Trophoblast cell (in vitro differentiated cells and primary cell): ENCODE measurements at regions not wholly inside any gene's neighbourhood (a gene's known extent, or its start where the extent isn't known, plus 50 kb on each side); places are given as distances from the start of the nearest gene placed in this dataset.

Experiments used
- DNase-seq, 2 donors: peaks; one replicate each; pipeline ENCODE4 v3.0.0-alpha.2; 2016
- H2AFZ ChIP-seq: 2 replicates; pipeline ENCODE4 v1.6.1; 2013; ENCODE audit warnings: low read length, moderate library complexity, mild to moderate bottlenecking; ENCODE audit not compliant: insufficient read depth, poor library complexity
- H2AK5ac ChIP-seq: 2 replicates; pipeline ENCODE4 v1.6.1; 2013; ENCODE audit warnings: mild to moderate bottlenecking, low read length
- H2BK120ac ChIP-seq: 2 replicates; pipeline ENCODE4 v1.6.1; 2013; ENCODE audit warnings: low read length, mild to moderate bottlenecking, moderate library complexity; ENCODE audit not compliant: insufficient read depth, poor library complexity
- H2BK12ac ChIP-seq: 2 replicates; pipeline ENCODE4 v1.6.1; 2013; ENCODE audit warnings: mild to moderate bottlenecking, low read length, moderate library complexity
- H2BK5ac ChIP-seq: 2 replicates; pipeline ENCODE4 v1.6.1; 2013; ENCODE audit warnings: low read length, low read depth, moderate library complexity, mild to moderate bottlenecking; ENCODE audit not compliant: poor library complexity
- H3K14ac ChIP-seq: 2 replicates; pipeline ENCODE4 v1.6.1; 2013; ENCODE audit warnings: mild to moderate bottlenecking, low read length
- H3K18ac ChIP-seq: 2 replicates; pipeline ENCODE4 v1.6.1; 2013; ENCODE audit warnings: mild to moderate bottlenecking, low read length
- H3K23ac ChIP-seq: 2 replicates; pipeline ENCODE4 v1.6.1; 2013; ENCODE audit warnings: low read length
- H3K27ac ChIP-seq: 2 replicates; pipeline ENCODE4 v1.5.1; 2013; ENCODE audit warnings: low read depth, mild to moderate bottlenecking, inconsistent platforms, low read length, moderate library complexity
- H3K27me3 ChIP-seq: 2 replicates; pipeline ENCODE4 v1.6.1; 2013; ENCODE audit warnings: inconsistent platforms, mild to moderate bottlenecking, low read length, moderate library complexity; ENCODE audit not compliant: insufficient read depth
- H3K36me3 ChIP-seq, 2 experiments: 1 replicate in 1 of 2; 2 replicates in 1 of 2; pipeline ENCODE4 v1.6.1; 2013; ENCODE audit warnings: low read length in 2 of 2, mild to moderate bottlenecking in 2 of 2, moderate library complexity in 1 of 2; ENCODE audit not compliant: insufficient read depth in 2 of 2, control insufficient read depth in 1 of 2
- H3K4ac ChIP-seq: 2 replicates; pipeline ENCODE4 v1.6.1; 2013; ENCODE audit warnings: low read depth, mild to moderate bottlenecking, low read length, moderate library complexity
- H3K4me1 ChIP-seq, 2 experiments: 1 replicate in 1 of 2; 2 replicates in 1 of 2; pipeline ENCODE4 v1.6.1; 2013; ENCODE audit warnings: low read length in 2 of 2, mild to moderate bottlenecking in 2 of 2, moderate library complexity in 1 of 2; ENCODE audit not compliant: insufficient read depth in 2 of 2, control insufficient read depth in 1 of 2
- H3K4me2 ChIP-seq: 2 replicates; pipeline ENCODE4 v1.6.1; 2013; ENCODE audit warnings: inconsistent platforms, mild to moderate bottlenecking, low read length, moderate library complexity
- H3K4me3 ChIP-seq: 2 replicates; pipeline ENCODE4 v1.5.1; 2013; ENCODE audit warnings: mild to moderate bottlenecking, low read depth, low read length, inconsistent platforms
- H3K79me1 ChIP-seq: one replicate; pipeline ENCODE4 v1.6.1; 2013; ENCODE audit warnings: low read length
- H3K79me2 ChIP-seq: 2 replicates; pipeline ENCODE4 v1.6.1; 2013; ENCODE audit warnings: low read length, mild to moderate bottlenecking; ENCODE audit not compliant: control insufficient read depth, insufficient read depth, poor library complexity
- H3K9ac ChIP-seq: 2 replicates; pipeline ENCODE4 v1.6.1; 2013; ENCODE audit warnings: mild to moderate bottlenecking, low read length
- H3K9me3 ChIP-seq: 2 replicates; pipeline ENCODE4 v1.6.1; 2013; ENCODE audit warnings: low read depth, mild to moderate bottlenecking, control low read depth, inconsistent platforms, low read length; ENCODE audit not compliant: insufficient read depth
- H4K12ac ChIP-seq: 2 replicates; pipeline ENCODE4 v1.6.1; 2013; ENCODE audit warnings: low read depth, mild to moderate bottlenecking, low read length, moderate library complexity
- H4K8ac ChIP-seq: 2 replicates; pipeline ENCODE4 v1.6.1; 2013; ENCODE audit warnings: low read depth, mild to moderate bottlenecking, low read length, moderate library complexity
- H4K91ac ChIP-seq: one replicate; pipeline ENCODE4 v1.6.1; 2013; ENCODE audit warnings: low read depth, mild to moderate bottlenecking, low read length, moderate library complexity
- WGBS: extraction: QIAGEN DNeasy Blood & Tissue Kit; methylation state at CpG from one replicate; pipeline ENCODE4 v1.1.7; 2013; ENCODE audit warnings: missing lambda C conversion rate; ENCODE audit not compliant: insufficient read length, insufficient coverage; ENCODE audit errors: extremely low coverage; 5-methylcytosine and 5-hydroxymethylcytosine counted together

DNA sequence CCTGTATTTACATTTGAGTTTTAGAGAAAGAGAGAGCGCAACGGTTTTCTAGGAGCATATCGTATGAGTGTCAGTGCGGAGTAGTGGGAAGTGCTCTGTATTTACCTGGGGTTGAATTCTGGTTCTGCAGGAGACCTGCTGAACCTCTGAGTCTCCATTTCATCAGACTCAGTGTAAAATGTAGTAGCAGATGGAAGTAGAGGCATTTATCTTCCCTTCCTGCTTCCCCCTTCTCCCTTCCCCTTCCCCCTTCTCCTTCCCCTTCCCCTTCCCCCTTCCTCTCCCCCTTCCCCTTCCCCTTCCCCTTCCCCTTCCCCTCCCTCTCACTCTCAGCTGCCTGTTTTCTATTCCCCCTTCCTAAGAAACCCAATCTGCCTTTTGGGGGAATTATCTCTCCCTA, 426.9 kb downstream of the NPIPA7 start:
- H3K4me2 ChIP-seq = no peak overlapping the region
- DNase-seq = no peak
- no peaks in the 10 kb centered on the region for H3K27me3 ChIP-seq
- no peak overlapping the region for H2BK5ac ChIP-seq
- H3K23ac ChIP-seq = no peak overlapping the region
- WGBS = no CpG with 5 or more reads among the region's 4 CpGs
- no peaks in the 10 kb centered on the region for H3K79me2 ChIP-seq
- no peak overlapping the region for H3K27ac ChIP-seq
- H2BK12ac ChIP-seq = no peak overlapping the region
- no peaks in the 10 kb centered on the region for H3K4me1 ChIP-seq
- H3K36me3 ChIP-seq = no peaks in the 10 kb centered on the region
- no peak overlapping the region for H4K91ac ChIP-seq
- H2AK5ac ChIP-seq = no peak overlapping the region
- no peak overlapping the region for H3K9ac ChIP-seq
- no peak overlapping the region for H2AFZ ChIP-seq
- no peak overlapping the region for H3K14ac ChIP-seq
- H3K9me3 ChIP-seq = peaks cover 1% of the 10 kb centered on the region
- no peak overlapping the region for H3K4me3 ChIP-seq
- H2BK120ac ChIP-seq = no peak overlapping the region
- no peak overlapping the region for H4K12ac ChIP-seq
- H3K4ac ChIP-seq = no peak overlapping the region
- no peaks in the 10 kb centered on the region for H3K79me1 ChIP-seq
- no peak overlapping the region for H4K8ac ChIP-seq
- no peak overlapping the region for H3K18ac ChIP-seq

DNA sequence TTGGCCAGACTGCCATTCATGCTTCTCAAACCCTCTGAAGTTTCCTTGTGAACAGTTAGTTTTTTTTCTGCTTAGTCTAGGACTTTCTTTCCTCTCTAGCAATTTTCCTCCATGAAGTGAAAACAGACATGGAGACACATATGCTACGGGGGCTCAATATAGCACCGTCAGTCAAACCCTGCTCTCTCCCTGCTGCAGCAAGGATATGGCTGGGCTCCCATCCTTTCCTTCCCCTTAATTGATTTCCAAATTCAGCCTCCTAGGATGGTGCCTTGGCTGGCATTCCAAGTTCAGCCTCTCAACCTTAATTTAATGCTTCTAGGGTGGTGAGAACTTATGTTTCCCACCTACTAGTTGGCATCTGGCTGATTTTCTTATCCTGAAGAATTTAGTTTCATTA, 436.7 kb downstream of the NPIPA7 start:
- H3K9ac ChIP-seq = no peak overlapping the region
- H3K18ac ChIP-seq = no peak overlapping the region
- H3K27me3 ChIP-seq = no peaks in the 10 kb centered on the region
- DNase-seq = no peak
- no peaks in the 10 kb centered on the region for H3K79me2 ChIP-seq
- no peak overlapping the region for H3K4me3 ChIP-seq
- no peak overlapping the region for H4K91ac ChIP-seq
- H3K4me2 ChIP-seq = no peak overlapping the region
- H3K23ac ChIP-seq = no peak overlapping the region
- no peak overlapping the region for H4K12ac ChIP-seq
- H3K4me1 ChIP-seq = no peaks in the 10 kb centered on the region
- H2BK120ac ChIP-seq = no peak overlapping the region
- H2BK5ac ChIP-seq = no peak overlapping the region
- H2AFZ ChIP-seq = no peak overlapping the region
- H3K9me3 ChIP-seq = peaks cover 1% of the 10 kb centered on the region
- H3K14ac ChIP-seq = no peak overlapping the region
- H2BK12ac ChIP-seq = no peak overlapping the region
- no peak overlapping the region for H2AK5ac ChIP-seq
- no peak overlapping the region for H3K27ac ChIP-seq
- H3K36me3 ChIP-seq = no peaks in the 10 kb centered on the region
- no CpG with 5 or more reads among the region's 2 CpGs for WGBS
- no peak overlapping the region for H4K8ac ChIP-seq
- no peak overlapping the region for H3K4ac ChIP-seq
- H3K79me1 ChIP-seq = no peaks in the 10 kb centered on the region

- Histone ChIP-seq H3K4ac (no peak overlapping the region), H3K79me1 (no peaks in the 10 kb centered on the region), H3K4me2 (no peak overlapping the region), H2BK120ac (no peak overlapping the region), H2BK12ac (no peak overlapping the region), H3K36me3 (no peaks in the 10 kb centered on the region), H3K9ac (no peak overlapping the region), H3K27ac (no peak overlapping the region), H3K4me3 (no peak overlapping the region), H4K8ac (no peak overlapping the region), H2BK5ac (no peak overlapping the region), H2AK5ac (no peak overlapping the region), H3K23ac (no peak overlapping the region), H4K12ac (no peak overlapping the region), H4K91ac (no peak overlapping the region), H3K9me3 (peaks cover 3% of the 10 kb centered on the region), H3K14ac (no peak overlapping the region), H3K18ac (no peak overlapping the region), H3K4me1 (no peaks in the 10 kb centered on the region), H3K27me3 (no peaks in the 10 kb centered on the region), H2AFZ (no peak overlapping the region), H3K79me2 (no peaks in the 10 kb centered on the region)
- DNase-seq = no peak
- WGBS = no CpG with 5 or more reads among the region's 2 CpGs
Observed at GRCh38 chr16:16817196-16817595, 438.3 kb downstream of the NPIPA7 start.

GRCh38 chr16:16821261-16821660, 442.3 kb downstream of the NPIPA7 start:
- Histone ChIP-seq H3K27me3 (no peaks in the 10 kb centered on the region), H2BK120ac (no peak overlapping the region), H3K36me3 (no peaks in the 10 kb centered on the region), H3K9me3 (peaks cover 6% of the 10 kb centered on the region), H3K4ac (no peak overlapping the region), H3K9ac (no peak overlapping the region), H2BK5ac (no peak overlapping the region), H4K8ac (no peak overlapping the region), H3K14ac (no peak overlapping the region), H3K79me2 (no peaks in the 10 kb centered on the region), H3K23ac (no peak overlapping the region), H4K12ac (no peak overlapping the region), H3K27ac (no peak overlapping the region), H3K4me3 (no peak overlapping the region), H4K91ac (no peak overlapping the region), H2AK5ac (no peak overlapping the region), H3K79me1 (no peaks in the 10 kb centered on the region), H3K4me2 (no peak overlapping the region), H3K4me1 (no peaks in the 10 kb centered on the region), H2AFZ (no peak overlapping the region), H2BK12ac (no peak overlapping the region), H3K18ac (no peak overlapping the region)
- DNase-seq = no peak
